M059J (cell line): ENCODE measurements at regions not wholly inside any gene's neighbourhood (a gene's known extent, or its start where the extent isn't known, plus 50 kb on each side); places are given as distances from the start of the nearest gene placed in this dataset.
A peak's percentile ranks its signal among the peaks of the same experiment; 100 is the strongest.

Source experiments
- DNase-seq: peaks from one replicate; pipeline ENCODE4 v3.0.0-alpha.2; 2012; ENCODE audit warnings: low read depth

GRCh38 chr21:24131056-24131455 lies 1476.2 kb downstream of the MRPL39 start:
- DNase-seq = no peak

GRCh38 chr21:24127651-24128050 lies 1479.6 kb downstream of the MRPL39 start:
- no peak for DNase-seq

DNA sequence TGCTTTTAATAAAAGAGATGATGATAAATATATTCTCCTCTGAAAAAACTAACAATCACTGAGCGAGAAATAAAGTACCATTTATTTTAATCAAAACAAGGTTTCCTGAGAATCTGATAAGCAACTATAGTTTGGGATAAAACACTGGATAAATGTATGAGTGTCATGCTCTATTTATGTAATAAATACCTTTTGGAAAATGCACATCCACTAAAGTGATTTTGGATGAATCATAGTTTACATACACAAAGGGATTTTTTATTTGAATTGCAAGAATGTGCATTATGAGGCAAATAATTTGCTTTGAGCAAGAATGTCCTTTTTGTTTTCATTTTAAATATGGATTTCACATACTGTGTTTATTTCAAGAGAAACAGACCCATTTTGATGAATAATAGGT lies 1483.5 kb downstream of the MRPL39 start:
- no peak for DNase-seq

- DNase-seq = no peak
Observed at GRCh38 chr21:24118738-24119459, 1488.4 kb downstream of the MRPL39 start.

- DNase-seq = no peak
Observed at GRCh38 chr21:24115141-24115540, 1492.1 kb downstream of the MRPL39 start.

DNA sequence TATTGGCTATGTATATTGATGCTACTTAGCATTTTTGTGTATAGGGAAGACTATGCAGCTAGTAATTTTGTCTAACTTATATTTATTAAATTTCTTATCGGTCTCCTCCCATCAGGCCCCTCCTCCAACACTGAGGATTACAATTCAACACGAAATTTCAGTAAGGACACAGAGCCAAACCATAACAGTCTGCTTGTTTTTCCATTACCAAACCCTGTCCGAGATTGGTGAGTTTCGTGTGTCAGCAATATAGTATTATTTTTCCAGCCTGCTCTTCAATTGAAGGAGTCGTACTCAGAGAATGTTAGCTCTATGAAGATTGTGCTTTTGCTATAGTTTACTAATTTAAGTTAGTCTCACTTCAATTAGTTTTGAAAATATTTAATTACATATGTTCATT lies 1495.3 kb downstream of the MRPL39 start:
- no peak for DNase-seq

GRCh38 chr21:24110846-24111245 lies 1496.4 kb downstream of the MRPL39 start:
- DNase-seq = no peak

DNA sequence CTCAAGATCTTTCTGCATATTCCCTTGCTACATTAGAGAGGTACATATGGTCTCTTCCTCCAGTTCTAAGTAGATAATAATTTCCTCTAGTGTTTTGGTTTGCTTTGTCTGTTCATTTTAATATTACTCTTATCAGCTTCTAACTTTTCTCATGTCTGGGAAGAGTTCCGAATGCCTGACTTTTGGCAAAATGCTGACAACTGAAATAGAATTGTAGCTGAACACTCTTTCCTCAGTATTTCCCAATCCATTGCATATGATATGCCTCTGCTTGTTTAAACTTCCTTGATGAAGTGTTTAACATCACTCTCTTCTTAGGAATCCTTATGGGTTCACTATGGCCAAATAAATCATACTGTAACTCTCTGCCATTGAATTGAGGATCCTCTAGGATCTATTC lies 1510.1 kb downstream of the MRPL39 start:
- no peak for DNase-seq

DNA sequence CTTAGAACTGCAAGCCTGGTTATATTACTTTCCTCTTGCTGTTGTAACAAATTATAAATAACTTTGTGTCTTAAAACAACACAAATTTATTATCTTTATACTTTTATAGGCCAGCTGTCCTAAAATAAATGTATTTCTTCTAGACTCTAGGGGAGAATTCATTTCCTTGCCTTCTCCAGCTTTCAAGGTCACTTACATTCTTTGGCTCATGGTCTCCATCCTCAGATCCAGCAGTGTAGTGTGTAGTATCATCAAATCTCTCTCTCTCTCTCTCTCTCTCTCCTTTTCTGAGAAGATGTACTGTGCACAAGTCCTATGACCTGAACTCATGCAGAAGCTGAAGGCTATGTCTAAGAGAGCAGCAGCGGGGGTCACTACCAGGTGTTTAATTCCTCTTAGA lies 1510.6 kb downstream of the MRPL39 start:
- no peak for DNase-seq

GRCh38 chr21:24093032-24093431 lies 1514.2 kb downstream of the MRPL39 start:
- no peak for DNase-seq

DNA sequence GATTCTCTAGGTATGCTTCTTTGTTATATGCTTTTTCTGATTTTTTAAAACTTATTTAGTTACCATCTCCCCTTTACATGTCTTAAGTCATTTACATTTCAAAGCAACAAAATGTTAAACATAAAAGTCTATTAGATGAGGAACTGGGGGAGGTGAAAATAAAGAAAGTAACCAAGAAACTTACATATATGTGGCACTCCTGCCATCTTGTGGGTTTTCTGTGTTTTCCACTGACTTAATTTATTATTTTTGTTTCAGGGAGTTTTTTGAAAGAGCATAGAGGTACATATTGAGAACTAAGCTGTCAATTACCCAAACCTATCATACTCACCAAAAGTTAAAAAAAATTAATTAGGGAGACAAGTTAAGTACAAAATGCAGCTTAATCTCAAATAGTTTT lies 1531.1 kb downstream of the MRPL39 start:
- DNase-seq = no peak

- no peak for DNase-seq
Observed at GRCh38 chr21:24055696-24056095, 1551.6 kb downstream of the MRPL39 start.

- DNase-seq = no peak
Observed at GRCh38 chr21:24050231-24050630, 1557.0 kb downstream of the MRPL39 start.

DNA sequence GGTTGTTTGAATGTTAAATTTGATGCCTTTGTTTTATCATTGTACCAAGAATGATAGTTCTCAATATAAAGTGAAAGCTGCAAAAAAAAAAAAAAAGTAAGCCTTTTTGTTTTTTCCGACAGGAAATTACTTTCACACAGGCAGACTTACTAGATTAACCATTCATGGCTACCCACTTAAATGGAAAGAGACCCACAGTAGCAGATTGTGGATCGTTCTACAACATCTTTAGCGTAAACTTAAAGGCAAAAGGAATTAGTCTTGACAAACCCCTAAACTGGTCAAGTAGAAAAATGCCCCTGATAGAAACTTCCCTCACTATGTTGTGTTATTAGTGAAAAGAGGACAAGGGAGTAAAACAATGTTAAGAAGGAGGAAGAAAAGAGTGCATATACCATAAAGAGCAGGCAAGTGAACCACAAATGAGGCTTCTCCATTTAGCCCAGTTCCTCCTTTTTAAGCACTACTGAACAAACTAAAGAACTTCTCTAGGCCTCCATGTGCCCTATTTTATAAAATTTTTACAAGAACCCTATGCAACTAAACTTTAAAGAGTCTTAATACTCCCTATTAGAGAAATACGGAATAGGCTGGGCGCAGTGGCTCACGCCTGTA lies 1560.3 kb downstream of the MRPL39 start:
- no peak for DNase-seq

DNA sequence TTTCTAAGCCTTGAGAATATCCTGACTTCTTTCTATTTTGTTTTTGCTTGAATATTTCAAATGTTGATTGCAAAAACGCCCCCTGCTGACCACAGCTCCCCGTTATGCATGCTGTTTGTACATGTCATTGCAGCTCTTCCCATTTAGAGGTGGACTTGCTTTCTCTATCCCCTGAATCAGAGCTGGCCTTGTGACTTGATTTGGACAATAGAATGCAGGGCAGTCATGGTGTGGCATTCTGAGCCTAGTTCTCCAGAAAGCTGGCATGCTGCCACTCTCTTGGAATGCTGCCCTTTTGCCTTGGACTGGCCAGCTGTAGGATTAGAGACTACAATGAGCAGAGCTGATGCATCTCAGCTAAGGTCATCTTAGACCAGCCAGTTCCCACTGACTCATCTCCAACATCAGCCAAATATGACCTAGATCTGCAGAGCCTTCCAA lies 1561.5 kb downstream of the MRPL39 start:
- DNase-seq = peak; percentile 26

DNA sequence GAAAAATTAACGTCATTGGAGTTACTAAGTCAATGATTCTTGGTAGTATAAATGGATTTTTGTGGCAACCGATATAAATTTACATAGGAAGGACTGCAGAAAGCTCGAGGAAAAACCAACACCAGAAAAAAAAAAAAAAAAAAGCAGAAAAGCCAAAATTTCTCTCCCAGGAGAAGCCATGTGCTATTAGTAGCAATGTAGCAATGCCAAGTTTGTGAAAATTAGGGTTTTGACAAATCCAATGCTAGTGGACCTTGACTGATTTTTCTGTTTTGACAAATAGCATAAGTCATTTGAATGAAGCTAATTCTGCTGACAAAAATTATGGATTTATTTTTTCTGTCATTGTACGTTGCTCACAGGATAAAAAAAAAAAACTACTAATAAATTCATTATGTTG lies 1561.9 kb downstream of the MRPL39 start:
- no peak for DNase-seq

DNA sequence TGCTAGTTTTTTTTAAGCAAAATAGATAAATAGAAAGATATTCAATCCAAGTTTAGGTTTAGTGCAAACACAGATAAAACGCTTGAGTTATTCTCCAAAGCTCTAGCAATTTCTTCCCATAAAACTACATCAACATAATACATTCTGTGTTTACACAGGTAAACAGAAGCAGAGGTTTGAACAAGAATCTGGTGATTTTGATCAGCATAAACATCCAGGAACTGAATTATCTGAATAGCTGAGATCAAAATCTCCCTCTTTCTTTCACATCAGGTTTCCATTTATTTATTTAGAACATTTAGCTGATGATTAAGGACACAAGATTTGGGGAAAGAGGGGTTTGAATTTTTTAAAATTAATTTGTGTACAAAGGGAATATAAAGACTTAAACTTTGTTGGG lies 1564.6 kb downstream of the MRPL39 start:
- no peak for DNase-seq

DNA sequence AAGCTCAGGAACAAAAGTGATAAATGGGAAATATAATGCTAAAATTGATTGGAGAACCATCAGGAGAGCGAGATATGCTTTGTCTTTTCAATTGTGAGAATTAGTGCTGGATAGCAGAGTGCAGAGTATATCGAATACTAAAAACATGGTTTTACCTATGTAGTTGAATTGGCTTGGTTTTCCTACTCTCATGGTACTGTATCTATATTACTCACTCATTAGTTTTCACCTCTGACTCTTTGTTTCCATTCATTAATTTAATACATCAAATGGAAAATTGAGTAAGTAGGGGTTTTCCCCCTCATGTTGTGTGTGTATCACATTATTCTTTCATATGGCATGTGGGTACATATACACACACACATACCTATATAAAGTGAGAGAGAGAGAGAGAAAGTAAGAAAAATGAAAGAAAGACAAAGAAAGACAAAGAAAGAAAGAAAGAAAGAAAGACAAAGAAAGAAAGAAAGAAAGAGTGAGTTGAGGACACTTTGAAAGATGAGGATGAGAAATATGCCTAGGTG lies 1574.5 kb downstream of the MRPL39 start:
- no peak for DNase-seq

DNA sequence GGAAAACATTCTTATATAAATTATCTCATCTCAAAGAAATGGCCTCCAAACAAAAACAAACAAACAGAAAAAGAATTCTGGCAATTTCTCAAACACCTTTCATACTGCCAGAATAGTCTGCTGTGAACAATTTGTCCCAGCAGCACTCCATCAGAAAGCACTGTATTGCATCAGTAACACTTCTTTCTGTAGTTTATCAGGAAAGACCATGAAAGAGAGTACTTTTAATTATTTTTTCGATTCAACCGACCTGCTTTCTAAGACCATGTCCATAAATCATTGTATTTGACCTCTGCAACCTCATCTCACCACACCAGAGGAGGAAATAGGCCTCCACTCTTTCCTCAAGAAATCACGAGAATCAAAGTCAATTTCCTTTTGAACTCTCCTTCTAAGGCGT lies 1579.9 kb downstream of the MRPL39 start:
- no peak for DNase-seq

- DNase-seq = no peak
Observed at GRCh38 chr21:24025101-24025500, 1582.2 kb downstream of the MRPL39 start.

GRCh38 chr21:24023936-24024335 lies 1583.3 kb downstream of the MRPL39 start:
- no peak for DNase-seq

DNA sequence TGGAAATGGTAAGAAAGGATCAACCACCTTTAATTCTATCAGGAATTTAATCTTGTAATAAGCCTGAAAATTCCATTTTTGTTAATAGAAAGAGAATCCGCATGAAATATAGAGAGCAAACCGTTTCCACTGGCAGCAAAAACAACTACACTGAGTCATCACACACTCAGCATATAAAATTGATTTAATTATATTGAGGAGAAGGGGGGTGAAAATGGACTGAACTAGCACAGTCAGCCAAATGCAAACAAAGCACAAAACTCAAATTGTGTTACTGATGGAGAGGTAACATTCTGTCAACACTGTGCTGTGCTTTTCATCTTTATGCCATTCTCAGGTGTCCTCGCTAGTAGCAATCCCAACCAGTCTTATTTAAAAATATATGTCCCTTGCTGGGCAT lies 1583.9 kb downstream of the MRPL39 start:
- no peak for DNase-seq

DNA sequence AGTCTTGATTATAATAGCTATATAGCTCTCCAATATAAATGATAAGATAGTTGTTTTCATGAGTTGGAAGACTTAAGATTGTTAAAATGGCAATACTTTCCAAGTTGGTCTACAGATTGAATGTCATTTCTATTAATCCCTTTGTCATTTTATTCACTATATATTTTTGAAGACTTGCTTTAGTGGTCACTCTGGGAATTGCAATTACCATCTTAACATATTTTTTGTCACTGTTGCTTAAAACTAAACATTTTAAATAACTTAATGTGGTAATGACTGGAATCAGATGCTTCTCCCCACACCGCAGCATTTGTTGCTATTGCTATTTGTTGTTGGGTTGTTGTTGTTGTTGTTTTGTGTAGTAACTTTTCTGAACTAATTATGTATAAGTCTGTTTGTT lies 1592.9 kb downstream of the MRPL39 start:
- no peak for DNase-seq

GRCh38 chr21:24011087-24011486 lies 1596.2 kb downstream of the MRPL39 start:
- no peak for DNase-seq
